Kidney epithelial cell (primary cell): ENCODE measurements at regions not wholly inside any gene's neighbourhood (a gene's known extent, or its start where the extent isn't known, plus 50 kb on each side); places are given as distances from the start of the nearest gene placed in this dataset.

Source experiments
- DNase-seq: peaks from one replicate; pipeline ENCODE4 v3.0.0-alpha.2; 2010; ENCODE audit warnings: low read depth
- H3K27me3 ChIP-seq: 2 replicates; pipeline ENCODE4 v1.6.0; 2011; ENCODE audit warnings: low read length; ENCODE audit not compliant: control insufficient read depth, insufficient read depth
- H3K36me3 ChIP-seq: 2 replicates; pipeline ENCODE4 v1.5.1; 2011; ENCODE audit warnings: low read length; ENCODE audit not compliant: control insufficient read depth, insufficient read depth
- H3K4me3 ChIP-seq: 2 replicates; pipeline ENCODE4 v1.5.1; 2011; ENCODE audit warnings: low read depth, mild to moderate bottlenecking, control low read depth, low read length
- CTCF ChIP-seq: IDR thresholded peaks from 2 replicates; pipeline ENCODE4 v1.5.1; 2011; ENCODE audit warnings: mild to moderate bottlenecking, moderate library complexity, low read length, control low read depth, inconsistent platforms; ENCODE audit not compliant: insufficient read depth, poor library complexity, severe bottlenecking

- H3K36me3 ChIP-seq, result no peaks in the 10 kb centered on the region
- no peak for DNase-seq
- H3K27me3 ChIP-seq, result no peaks in the 10 kb centered on the region
- no peak for TF ChIP-seq CTCF
- no peak overlapping the region for H3K4me3 ChIP-seq
Measured at GRCh38 chr3:36615861-36616260, 148.5 kb downstream of the DCLK3 start.

GRCh38 chr3:36606871-36607765, 157.2 kb downstream of the DCLK3 start:
- no peak for DNase-seq
- Histone ChIP-seq H3K36me3 (no peaks in the 10 kb centered on the region), H3K27me3 (no peaks in the 10 kb centered on the region), H3K4me3 (no peak overlapping the region)
- TF ChIP-seq CTCF, result no peak

GRCh38 chr3:36603423-36603822, 160.9 kb downstream of the DCLK3 start:
- no peak overlapping the region for H3K4me3 ChIP-seq
- no peaks in the 10 kb centered on the region for H3K36me3 ChIP-seq
- no peak for TF ChIP-seq CTCF
- DNase-seq, result no peak
- H3K27me3 ChIP-seq, result no peaks in the 10 kb centered on the region

GRCh38 chr3:36600404-36600803, 163.9 kb downstream of the DCLK3 start:
- Histone ChIP-seq H3K36me3 (no peaks in the 10 kb centered on the region), H3K27me3 (no peaks in the 10 kb centered on the region), H3K4me3 (no peak overlapping the region)
- no peak for DNase-seq
- no peak for TF ChIP-seq CTCF
